Right lung (tissue), 2 donors: ENCODE measurements at regions not wholly inside any gene's neighbourhood (a gene's known extent, or its start where the extent isn't known, plus 50 kb on each side); places are given as distances from the start of the nearest gene placed in this dataset.

Experiments used
- DNase-seq, 2 donors: peaks; one replicate each; pipeline ENCODE4 v3.0.0-alpha.2; 2013

DNA sequence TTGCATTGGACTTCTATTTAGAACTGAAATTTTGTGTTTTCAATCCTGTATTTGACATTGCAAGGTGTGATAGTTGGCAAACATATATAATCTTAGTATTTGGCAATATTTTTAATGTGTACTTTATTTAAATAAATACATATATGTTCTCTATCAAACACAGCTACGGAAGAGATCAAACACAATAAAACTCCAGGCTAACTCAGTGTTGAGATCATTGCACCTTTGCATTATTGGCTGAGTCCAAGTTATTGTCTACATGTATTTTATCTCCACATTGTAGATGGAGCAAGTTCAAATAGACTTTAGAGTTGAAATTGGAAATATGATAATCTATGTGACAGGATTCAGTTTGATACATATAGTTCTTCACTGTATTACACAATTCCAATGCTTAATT lies 176.7 kb downstream of the ST6GAL2 start:
- DNase-seq = no peak

GRCh38 chr2:106719222-106719621 lies 166.7 kb downstream of the ST6GAL2 start:
- DNase-seq = no peak

GRCh38 chr2:106720026-106720425 lies 165.9 kb downstream of the ST6GAL2 start:
- no peak for DNase-seq

GRCh38 chr2:106724301-106724794 lies 161.6 kb downstream of the ST6GAL2 start:
- no peak for DNase-seq

- DNase-seq = no peak
Measured at GRCh38 chr2:106734165-106734564, 151.8 kb downstream of the ST6GAL2 start.

DNA sequence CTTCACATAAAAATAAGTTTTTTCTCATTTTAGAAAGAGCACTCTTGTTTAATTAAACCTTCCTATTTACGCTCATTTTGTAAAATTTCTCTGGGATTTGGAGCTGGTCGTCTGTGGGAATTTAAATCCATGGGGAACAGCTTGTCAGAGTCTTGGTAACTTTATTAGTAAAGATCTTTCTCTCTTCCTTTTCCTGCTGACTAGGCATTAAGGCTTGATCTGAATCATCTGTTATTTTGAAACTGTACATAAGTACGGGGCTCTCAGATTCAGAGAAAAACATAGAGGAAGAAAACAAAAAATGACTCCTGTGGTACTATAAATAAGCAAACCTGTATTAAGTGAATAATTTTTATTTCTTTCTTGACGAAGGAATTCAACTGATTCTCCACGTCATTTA lies 150.2 kb downstream of the ST6GAL2 start:
- no peak for DNase-seq

GRCh38 chr2:106736221-106736620 lies 149.7 kb downstream of the ST6GAL2 start:
- DNase-seq = no peak

DNA sequence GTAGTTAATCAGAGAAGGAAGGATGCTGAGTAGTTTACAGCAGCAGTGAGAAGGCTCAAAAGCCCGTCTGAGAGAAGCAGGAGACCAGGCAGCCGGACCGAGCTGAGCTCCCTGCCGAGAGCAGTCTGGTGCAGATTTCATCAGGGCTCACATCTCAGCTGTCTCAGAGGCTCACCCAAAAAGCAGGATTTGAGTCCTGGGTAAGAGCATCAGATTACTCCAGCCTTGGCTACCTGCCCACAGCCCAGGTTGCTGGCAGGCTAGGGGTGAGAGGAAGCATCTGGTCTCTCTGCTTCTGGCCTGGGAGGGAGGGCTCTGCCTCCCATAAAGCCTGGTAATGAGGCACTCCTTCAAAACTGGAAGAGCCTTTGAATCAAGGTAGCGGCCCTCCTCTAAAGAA lies 140.5 kb downstream of the ST6GAL2 start:
- peak; percentile 23 to 25 for DNase-seq

- no peak for DNase-seq
Measured at GRCh38 chr2:106749823-106750222, 136.1 kb downstream of the ST6GAL2 start.
